HCT116 (cell line): ENCODE measurements at regions not wholly inside any gene's neighbourhood (a gene's known extent, or its start where the extent isn't known, plus 50 kb on each side); places are given as distances from the start of the nearest gene placed in this dataset.

ENCODE experiments used
- ATAC-seq: fragments of 200-7000 bp; cut with Tn5 transposase; 2 replicates; pipeline ENCODE4 v1.9.1; 2020; ENCODE audit warnings: mild to moderate bottlenecking, moderate library complexity
- BruUV-seq: library from RNA; stranded (reverse); fragments of 400-500 nt; replicated peaks from 2 replicates; lab custom pipeline; 2021; lab: Mats Ljungman, UMichigan
- CTCF ChIA-PET: fragments of 300-600 bp; sonication (Branson Sonifier 250); formaldehyde crosslinking; loops from one replicate; lab custom pipeline; 2021; ENCODE audit warnings: antibody characterized with exemption; lab: Charles Lee
- POLR2A ChIA-PET: fragments of 300-600, 350-600 bp; sonication (Branson Sonifier 250); formaldehyde crosslinking; loops from one replicate; lab custom pipeline; 2021; ENCODE audit warnings: antibody characterized with exemption; lab: Charles Lee
- RAD21 ChIA-PET, 2 experiments: fragments of 300-600 bp; sonication (Branson Sonifier 250); formaldehyde crosslinking; loops; one replicate each; lab custom pipeline; 2023; ENCODE audit warnings: low total read pairs in 2 of 2; ENCODE audit not compliant: uncharacterized antibody in 2 of 2, unreplicated experiment in 2 of 2, low non-redundant PET in 1 of 2; lab: Charles Lee
- DNase-seq: peaks from one replicate; pipeline ENCODE4 v3.0.0-alpha.2; 2010; ENCODE audit warnings: low read depth, low spot score
- H2AFZ ChIP-seq: fragments of 200-600 bp; shearing (Covaris generic), sonication (generic); 2 replicates; pipeline ENCODE4 v1.6.1; 2017; ENCODE audit warnings: low read depth, mixed run types, mixed read lengths, antibody characterized with exemption, low read length; ENCODE audit not compliant: poor library complexity, severe bottlenecking
- H3K27ac ChIP-seq: 2 replicates; pipeline ENCODE4 v1.5.1; 2012; ENCODE audit warnings: low read depth, low read length
- H3K27me3 ChIP-seq: fragments of 200-600 bp; sonication (generic); 2 replicates; pipeline ENCODE4 v1.6.1; 2016; ENCODE audit warnings: mixed run types, low read length, mixed read lengths; ENCODE audit not compliant: insufficient read depth
- H3K36me3 ChIP-seq, 2 experiments: fragments of 200-500 bp in 1 of 2; fragments of 200-600 bp in 1 of 2; sonication (Bioruptor generic) in 1 of 2; sonication (generic) in 1 of 2; 2 replicates each; pipeline versions ENCODE4 v1.5.1 to v1.6.1; 2014 to 2016; ENCODE audit warnings: low read length in 2 of 2, inconsistent platforms in 1 of 2, mixed read lengths in 1 of 2, mixed run types in 1 of 2; ENCODE audit not compliant: insufficient read depth in 2 of 2, control insufficient read depth in 1 of 2
- H3K4me1 ChIP-seq, 2 experiments: fragments of 200-600 bp in 1 of 2; sonication (generic) in 1 of 2; 2 replicates each; pipeline versions ENCODE4 v1.5.1 to v1.6.1; 2012 to 2017; ENCODE audit warnings: low read length in 2 of 2, inconsistent platforms in 1 of 2, mild to moderate bottlenecking in 1 of 2, mixed read lengths in 1 of 2, mixed run types in 1 of 2, moderate library complexity in 1 of 2; ENCODE audit not compliant: insufficient read depth in 2 of 2, control insufficient read depth in 1 of 2
- H3K4me2 ChIP-seq: fragments of 200-600 bp; sonication (generic); 2 replicates; pipeline ENCODE4 v1.6.1; 2017; ENCODE audit warnings: mixed run types, low read length, mixed read lengths
- H3K4me3 ChIP-seq, 2 experiments: fragments of 200-600 bp in 1 of 2; sonication (generic) in 1 of 2; replicated peaks in 1 of 2; 2 replicates each; pipeline ENCODE4 v1.5.1; 2011 to 2016; ENCODE audit warnings: low read length in 2 of 2, control low read depth in 1 of 2, low read depth in 1 of 2, mild to moderate bottlenecking in 1 of 2, mixed read lengths in 1 of 2, mixed run types in 1 of 2
- H3K79me2 ChIP-seq: fragments of 200-600 bp; sonication (generic); 2 replicates; pipeline ENCODE4 v1.6.1; 2017; ENCODE audit warnings: mild to moderate bottlenecking, mixed run types, low read length, moderate library complexity, mixed read lengths; ENCODE audit not compliant: insufficient read depth
- H3K9ac ChIP-seq: fragments of 200-600 bp; sonication (generic); 2 replicates; pipeline ENCODE4 v1.6.1; 2016; ENCODE audit warnings: low read length, mixed read lengths
- H3K9me2 ChIP-seq: fragments of 200-600 bp; sonication (generic), shearing (Covaris generic); 2 replicates; pipeline ENCODE4 v1.6.1; 2017; ENCODE audit warnings: mixed run types, mild to moderate bottlenecking, moderate library complexity; ENCODE audit not compliant: insufficient read depth
- H3K9me3 ChIP-seq, 2 experiments: fragments of 200-500 bp in 1 of 2; fragments of 200-600 bp in 1 of 2; sonication (Bioruptor generic) in 1 of 2; sonication (generic) in 1 of 2; 2 replicates each; pipeline ENCODE4 v1.6.1; 2014 to 2017; ENCODE audit warnings: low read length in 2 of 2, mixed read lengths in 2 of 2, inconsistent platforms in 1 of 2, low read depth in 1 of 2, mild to moderate bottlenecking in 1 of 2, mixed run types in 1 of 2, moderate library complexity in 1 of 2; ENCODE audit not compliant: control insufficient read depth in 1 of 2, insufficient read depth in 1 of 2
- H4K20me1 ChIP-seq: fragments of 200-600 bp; sonication (generic), shearing (Covaris generic); 2 replicates; pipeline ENCODE4 v1.6.1; 2017; ENCODE audit warnings: mixed run types, mild to moderate bottlenecking, moderate library complexity; ENCODE audit not compliant: insufficient read depth
- CEBPB ChIP-seq: IDR thresholded peaks from 2 replicates; pipeline ENCODE4 v1.6.1; 2012; ENCODE audit warnings: low read depth
- EGR1 ChIP-seq: IDR thresholded peaks from 2 replicates; pipeline ENCODE4 v1.6.1; 2012; ENCODE audit warnings: low read depth
- EZH2 ChIP-seq: fragments of 200-600 bp; sonication (generic); IDR thresholded peaks from 2 replicates; pipeline ENCODE4 v1.6.1; 2017; ENCODE audit warnings: antibody characterized with exemption, mixed run types
- RAD21 ChIP-seq: IDR thresholded peaks from 2 replicates; pipeline ENCODE4 v1.6.1; 2012; ENCODE audit warnings: low read depth, mild to moderate bottlenecking
- SIN3A ChIP-seq: IDR thresholded peaks from 2 replicates; pipeline ENCODE4 v1.6.1; 2012; ENCODE audit warnings: low read depth
- SP1 ChIP-seq: IDR thresholded peaks from 2 replicates; pipeline ENCODE4 v1.6.1; 2012; ENCODE audit warnings: low read depth
- SRF ChIP-seq: IDR thresholded peaks from 2 replicates; pipeline ENCODE4 v1.6.1; 2012; ENCODE audit warnings: low read depth
- TCF7L2 ChIP-seq: IDR thresholded peaks from 2 replicates; pipeline ENCODE4 v1.7.0; 2011; ENCODE audit warnings: borderline replicate concordance, inconsistent platforms; ENCODE audit not compliant: insufficient read depth, insufficient read length; ENCODE audit errors: extremely low read depth
- ZFX ChIP-seq: fragments of 450-650 bp; IDR thresholded peaks from 2 replicates; pipeline ENCODE4 v1.6.1; 2017
- ZNF274 ChIP-seq: fragments of 200-500 bp; sonication (Bioruptor generic); IDR thresholded peaks from 2 replicates; pipeline ENCODE4 v1.6.1; 2014; ENCODE audit warnings: mild to moderate bottlenecking, low read depth, low read length, inconsistent platforms
- intact Hi-C: fragments of 100-400 bp; cut with micrococcal nuclease; formaldehyde crosslinking; loops from 2 replicates; pipeline ENCODE4 v1.10.0; 2022
- TF ChIP-seq, protein P1 (sequence below): IDR thresholded peaks from 2 replicates; pipeline ENCODE4 v1.6.1; 2011; ENCODE audit warnings: mild to moderate bottlenecking, low read length, moderate library complexity; ENCODE audit not compliant: insufficient replicate concordance; ENCODE audit errors: extremely low read depth

DNA sequence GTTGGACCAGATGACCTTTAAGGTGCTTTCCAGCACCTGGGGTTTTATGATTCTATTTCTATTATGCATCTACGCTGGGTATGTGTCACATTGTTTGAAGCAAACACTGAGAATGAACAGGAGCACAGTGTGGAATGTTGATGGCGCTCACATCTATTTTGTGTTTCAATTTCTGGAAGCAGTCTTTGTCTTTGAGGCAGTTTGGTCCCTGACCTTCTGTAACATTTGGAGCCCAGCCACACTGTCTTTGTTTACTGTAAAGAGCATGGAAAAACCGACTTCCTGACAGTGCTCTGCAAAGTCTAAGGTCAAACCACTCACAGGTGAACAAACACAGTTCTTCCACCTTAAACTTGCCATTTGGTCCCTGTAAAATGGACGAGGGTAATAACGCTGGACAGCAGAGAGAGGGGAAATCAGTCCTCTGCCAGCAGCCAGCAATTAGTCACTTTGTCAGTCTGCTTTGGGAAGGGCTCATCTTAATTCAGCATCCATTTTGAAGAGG lies 155.5 kb downstream of the PRL start:
- H3K27ac ChIP-seq = no peak overlapping the region
- H3K4me2 ChIP-seq = no peak overlapping the region
- no peaks in the 10 kb centered on the region for H3K9me3 ChIP-seq
- ChIA-PET CTCF (no interaction called here), POLR2A (no interaction called here), RAD21 (no interaction called here)
- H3K36me3 ChIP-seq = no peaks in the 10 kb centered on the region
- DNase-seq (no peak), ATAC-seq (no peak)
- no peak for TF ChIP-seq SRF
- no peak for TF ChIP-seq CEBPB
- no peak for TF ChIP-seq ZNF274
- no TSS peak for BruUV-seq
- H3K9me2 ChIP-seq = no peaks in the 10 kb centered on the region
- no peak overlapping the region for H3K4me3 ChIP-seq
- no peak overlapping the region for H3K9ac ChIP-seq
- H3K4me1 ChIP-seq = no peaks in the 10 kb centered on the region
- intact Hi-C loops = no loop called here
- no peaks in the 10 kb centered on the region for H4K20me1 ChIP-seq
- H3K79me2 ChIP-seq = no peaks in the 10 kb centered on the region
- no peaks in the 10 kb centered on the region for H3K27me3 ChIP-seq
- H2AFZ ChIP-seq = no peak overlapping the region

DNA sequence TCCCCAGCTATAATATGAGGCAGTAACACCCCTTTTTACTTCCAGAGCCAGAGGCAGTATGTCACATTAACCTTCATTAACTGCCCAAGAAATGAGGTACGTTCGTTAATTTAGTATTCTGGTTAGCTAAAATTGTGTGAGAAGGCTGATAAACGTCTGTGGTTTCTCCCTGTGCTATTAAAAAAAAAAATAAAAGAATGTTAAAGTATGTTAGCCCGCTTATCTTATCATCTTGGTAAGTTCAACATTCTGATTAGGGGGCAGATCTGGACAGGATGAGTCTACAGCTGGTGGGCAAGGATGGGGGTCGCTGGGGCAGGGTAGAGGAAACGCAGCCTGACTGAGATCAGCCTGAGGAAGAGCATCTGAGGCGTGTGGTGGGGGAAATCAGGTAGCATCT lies 154.0 kb downstream of the PRL start:
- Histone ChIP-seq H3K4me1 (no peaks in the 10 kb centered on the region), H3K9me3 (no peaks in the 10 kb centered on the region), H3K79me2 (no peaks in the 10 kb centered on the region), H4K20me1 (no peaks in the 10 kb centered on the region), H3K9ac (no peak overlapping the region), H3K4me2 (no peak overlapping the region), H3K27me3 (no peaks in the 10 kb centered on the region; the same call in 1 of the 2 replicates), H2AFZ (no peak overlapping the region), H3K36me3 (no peaks in the 10 kb centered on the region), H3K4me3 (no peak overlapping the region), H3K9me2 (no peaks in the 10 kb centered on the region), H3K27ac (no peak overlapping the region)
- POLR2A ChIA-PET = no interaction called here
- CTCF ChIA-PET = no interaction called here
- BruUV-seq = no TSS peak
- intact Hi-C loops = no loop called here
- no peak for DNase-seq
- ATAC-seq = no peak
- RAD21 ChIA-PET = no interaction called here
- TF ChIP-seq RAD21 (no peak), TCF7L2 (no peak), SP1 (no peak), ZFX (no peak), EZH2 (no peak), ZNF274 (no peak), SIN3A (no peak), EGR1 (no peak)
- TF ChIP-seq, protein P1, sequence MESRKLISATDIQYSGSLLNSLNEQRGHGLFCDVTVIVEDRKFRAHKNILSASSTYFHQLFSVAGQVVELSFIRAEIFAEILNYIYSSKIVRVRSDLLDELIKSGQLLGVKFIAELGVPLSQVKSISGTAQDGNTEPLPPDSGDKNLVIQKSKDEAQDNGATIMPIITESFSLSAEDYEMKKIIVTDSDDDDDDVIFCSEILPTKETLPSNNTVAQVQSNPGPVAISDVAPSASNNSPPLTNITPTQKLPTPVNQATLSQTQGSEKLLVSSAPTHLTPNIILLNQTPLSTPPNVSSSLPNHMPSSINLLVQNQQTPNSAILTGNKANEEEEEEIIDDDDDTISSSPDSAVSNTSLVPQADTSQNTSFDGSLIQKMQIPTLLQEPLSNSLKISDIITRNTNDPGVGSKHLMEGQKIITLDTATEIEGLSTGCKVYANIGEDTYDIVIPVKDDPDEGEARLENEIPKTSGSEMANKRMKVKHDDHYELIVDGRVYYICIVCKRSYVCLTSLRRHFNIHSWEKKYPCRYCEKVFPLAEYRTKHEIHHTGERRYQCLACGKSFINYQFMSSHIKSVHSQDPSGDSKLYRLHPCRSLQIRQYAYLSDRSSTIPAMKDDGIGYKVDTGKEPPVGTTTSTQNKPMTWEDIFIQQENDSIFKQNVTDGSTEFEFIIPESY = no peak
- TF ChIP-seq, all 23 proteins: peak for 0
